Islet of Langerhans (tissue), 1 donor: ENCODE measurements at regions not wholly inside any gene's neighbourhood (a gene's known extent, or its start where the extent isn't known, plus 50 kb on each side); places are given as distances from the start of the nearest gene placed in this dataset.

ENCODE experiments used
- FAIRE-seq: peaks from one replicate; lab custom pipeline; 2011; peaks lifted over from hg19 to GRCh38; lab: Jason Lieb, UNC

DNA sequence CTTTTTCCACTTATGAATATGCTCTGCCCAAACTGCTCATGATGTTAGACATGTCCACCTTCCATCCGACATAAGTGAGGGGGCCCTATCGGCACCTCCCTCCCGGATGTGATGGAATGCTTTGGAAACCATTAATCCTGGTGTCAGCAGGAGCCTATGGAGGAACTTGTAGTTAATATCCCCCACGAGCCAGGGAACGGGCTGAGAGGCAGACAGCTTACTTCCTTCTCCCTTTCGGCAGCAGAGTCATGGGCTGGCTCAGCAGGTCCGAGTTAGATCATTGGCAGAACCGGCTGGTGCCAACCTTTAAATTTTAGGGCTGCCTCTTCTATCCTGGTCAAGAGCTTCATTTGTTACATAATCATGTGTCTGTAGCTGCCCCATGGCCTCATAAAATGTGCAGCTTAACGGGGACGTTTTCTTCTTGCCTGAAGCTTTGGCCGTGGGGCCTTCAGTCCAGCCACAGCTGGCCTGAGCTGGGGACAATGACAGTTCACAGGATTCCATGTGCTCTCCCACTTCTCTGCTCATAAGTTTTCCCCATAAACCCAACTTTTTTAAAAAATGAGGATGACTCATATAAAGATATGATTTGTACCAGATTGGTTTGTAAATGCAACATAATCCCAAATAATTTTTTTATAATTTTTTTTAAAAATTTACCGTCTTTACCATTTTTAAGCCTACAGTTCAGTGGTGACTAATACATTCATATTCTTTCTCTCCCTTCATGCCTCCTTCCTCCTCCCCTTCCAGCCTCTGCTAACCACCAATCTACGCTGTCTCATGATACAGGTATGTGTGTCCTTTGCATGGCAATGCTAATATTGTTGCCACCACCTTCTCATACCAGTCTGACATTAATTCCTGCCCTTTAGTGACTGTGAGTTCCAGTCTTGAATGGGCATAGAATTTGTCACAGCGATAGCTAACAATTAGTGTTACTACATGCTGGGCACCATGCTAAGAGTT is 62.2 kb upstream of the RGMA start:
- no peak for FAIRE-seq

DNA sequence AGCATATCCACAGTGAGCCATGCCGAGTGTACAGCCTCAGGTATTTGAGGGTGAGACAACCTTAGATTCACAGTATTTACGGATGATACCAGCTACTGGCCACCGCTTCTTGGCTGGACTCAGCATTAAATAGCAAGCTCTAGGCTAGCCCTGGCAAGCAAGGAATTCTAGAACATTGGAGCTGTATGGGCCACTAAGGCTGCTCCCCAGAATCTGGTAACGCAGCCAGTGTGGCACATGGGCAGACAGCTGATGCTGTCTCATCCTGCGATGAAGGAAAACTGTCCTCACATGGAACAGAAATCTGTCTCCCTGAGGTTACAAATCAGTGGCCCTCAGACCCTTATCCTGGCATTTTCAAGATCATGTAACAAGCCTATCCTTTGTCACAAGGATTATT is 57.6 kb upstream of the RGMA start:
- no peak for FAIRE-seq

DNA sequence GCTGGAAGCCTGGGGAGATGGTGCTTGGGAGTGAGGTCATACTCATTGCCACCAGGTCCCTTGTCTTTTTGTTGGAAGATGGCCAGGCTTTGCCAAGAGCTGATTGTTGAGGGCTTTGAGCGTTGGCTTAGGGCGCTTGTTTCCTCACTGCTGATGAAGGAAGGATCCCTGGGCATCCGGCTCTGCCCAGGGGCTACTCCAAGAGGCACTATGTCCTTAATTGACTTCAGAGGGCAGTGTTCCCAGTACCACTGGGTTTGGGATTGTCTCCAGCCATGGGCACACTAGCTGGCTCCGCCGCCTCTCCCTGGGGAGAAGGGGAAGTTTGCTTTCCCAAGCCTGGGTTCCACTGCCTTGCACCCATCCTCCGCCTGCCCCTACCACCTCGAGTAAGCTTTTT is 57.2 kb upstream of the RGMA start:
- no peak for FAIRE-seq

DNA sequence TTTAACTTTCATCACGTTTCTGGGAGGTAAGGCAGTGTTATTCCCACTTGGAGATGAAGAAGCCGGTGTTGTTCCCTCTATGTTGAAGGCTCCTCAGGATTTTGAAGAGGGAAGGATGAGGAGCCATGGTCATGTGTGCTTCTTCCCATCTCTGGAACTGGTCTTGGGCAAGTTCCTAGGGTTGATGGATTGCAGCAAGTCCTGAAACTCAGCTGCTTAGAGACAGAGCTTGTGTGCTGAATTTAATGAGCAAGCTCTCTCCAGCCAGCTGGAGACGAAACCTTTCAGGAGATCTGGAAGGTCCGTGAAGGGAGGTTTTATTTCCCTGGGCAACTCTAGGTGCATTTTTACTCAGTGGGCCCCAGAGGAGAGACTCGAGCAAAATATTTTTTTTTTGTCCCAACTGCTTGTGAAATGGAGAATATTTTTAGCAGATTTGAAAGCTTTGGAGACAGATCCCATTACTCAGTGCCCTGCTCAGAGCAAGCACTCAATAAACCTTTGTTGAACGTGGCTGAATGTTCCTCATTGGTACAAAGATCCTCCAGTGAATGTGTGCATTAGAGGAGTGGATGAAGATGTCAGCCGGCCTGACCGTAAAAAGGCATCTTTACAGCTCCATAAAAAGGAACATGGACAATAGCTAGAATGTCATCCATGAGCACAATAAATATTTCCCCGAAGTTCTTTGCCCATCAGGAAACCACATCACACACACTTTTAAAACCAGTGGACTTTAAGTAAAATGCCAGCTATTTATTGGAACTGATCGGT is 55.6 kb upstream of the RGMA start:
- no peak for FAIRE-seq

DNA sequence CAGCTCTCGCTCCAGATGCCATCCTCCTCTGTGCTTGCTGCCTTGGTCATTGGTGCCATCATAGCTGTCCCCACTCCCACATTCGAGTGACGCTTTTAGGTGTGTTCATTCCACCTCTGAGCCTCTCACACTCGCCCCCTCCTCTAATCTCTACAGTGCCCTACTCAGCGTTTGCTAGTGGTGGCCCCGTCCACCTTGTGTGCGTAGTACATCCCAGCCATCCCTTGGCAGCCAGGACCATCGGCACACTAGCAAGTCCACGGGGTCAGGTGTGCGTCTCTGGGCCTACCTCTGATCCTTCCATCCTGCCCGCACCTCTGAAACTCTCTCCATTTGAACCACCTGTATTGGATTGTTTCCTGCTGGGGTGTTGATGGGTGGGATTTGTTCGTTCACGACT is 54.2 kb upstream of the RGMA start:
- FAIRE-seq, result no peak

DNA sequence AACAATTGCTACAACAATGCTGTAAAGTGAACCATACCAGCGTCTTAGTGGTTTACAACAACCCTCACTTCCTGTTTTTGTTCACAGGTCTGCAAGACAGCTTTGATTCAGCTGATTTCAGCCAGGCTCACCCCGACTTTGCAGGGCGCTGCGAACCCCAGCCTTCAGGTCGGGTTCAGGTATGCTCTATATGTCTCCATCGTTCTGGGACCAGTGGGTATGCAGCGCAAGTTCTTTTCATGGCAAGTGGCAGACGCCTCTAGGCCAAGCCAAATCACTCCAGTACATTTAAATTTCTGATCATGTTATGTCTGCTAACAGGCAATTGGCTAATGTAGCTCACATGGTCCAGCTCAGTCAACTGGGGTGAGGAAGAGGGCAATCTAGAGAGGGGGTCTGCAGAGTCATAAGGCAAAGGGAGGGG is 52.4 kb upstream of the RGMA start:
- FAIRE-seq, result no peak

DNA sequence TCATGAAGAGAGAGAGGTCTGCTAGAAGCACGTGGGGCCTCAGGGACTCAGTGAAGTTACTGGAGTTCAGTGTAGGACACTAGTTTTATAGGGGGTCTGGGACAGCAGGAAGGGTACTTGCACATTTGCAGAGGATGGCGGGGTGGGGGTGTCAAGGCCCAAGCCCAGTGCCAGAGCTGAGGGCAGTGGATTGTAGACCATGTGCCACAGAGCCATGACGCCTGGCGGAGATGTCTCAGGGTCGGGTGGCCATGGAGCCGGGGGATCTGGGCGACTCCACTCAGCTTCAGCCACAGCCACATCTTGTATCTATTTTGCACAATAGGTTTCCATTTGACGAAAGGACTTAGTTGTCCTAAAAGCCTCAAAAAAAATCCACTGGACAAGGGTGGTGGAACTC is 50.4 kb upstream of the RGMA start:
- no peak for FAIRE-seq

DNA sequence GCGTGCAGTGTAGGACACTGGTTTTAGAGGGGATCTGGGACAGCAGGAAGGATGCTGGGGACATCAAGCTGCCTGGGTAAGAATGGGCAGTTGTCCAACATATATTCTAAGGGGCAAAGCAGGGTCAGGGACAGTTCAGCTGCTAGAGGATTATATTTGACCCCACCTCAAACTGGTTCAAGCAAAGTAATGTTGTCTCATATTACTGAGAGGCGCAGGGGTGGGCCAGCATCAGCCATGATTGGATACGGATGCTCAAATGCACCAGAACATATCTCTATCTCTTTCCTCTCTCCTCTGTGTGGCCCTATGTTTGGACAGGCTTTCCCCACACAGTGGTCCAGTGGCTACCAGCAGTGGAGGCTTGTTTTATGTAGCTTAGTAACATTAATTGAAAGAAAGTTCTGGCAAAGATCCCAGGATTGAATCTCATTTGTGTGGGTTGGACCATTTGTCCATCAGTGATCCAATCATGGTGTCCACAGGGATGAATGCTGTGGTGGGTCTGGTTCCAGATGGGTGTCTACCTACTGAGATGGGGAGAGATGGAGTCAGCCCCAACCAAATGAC is 49.8 kb upstream of the RGMA start:
- no peak for FAIRE-seq
